ENCODE measurements at regions not wholly inside any gene's neighbourhood (a gene's known extent, or its start where the extent isn't known, plus 50 kb on each side); places are given as distances from the start of the nearest gene placed in this dataset.

DNA sequence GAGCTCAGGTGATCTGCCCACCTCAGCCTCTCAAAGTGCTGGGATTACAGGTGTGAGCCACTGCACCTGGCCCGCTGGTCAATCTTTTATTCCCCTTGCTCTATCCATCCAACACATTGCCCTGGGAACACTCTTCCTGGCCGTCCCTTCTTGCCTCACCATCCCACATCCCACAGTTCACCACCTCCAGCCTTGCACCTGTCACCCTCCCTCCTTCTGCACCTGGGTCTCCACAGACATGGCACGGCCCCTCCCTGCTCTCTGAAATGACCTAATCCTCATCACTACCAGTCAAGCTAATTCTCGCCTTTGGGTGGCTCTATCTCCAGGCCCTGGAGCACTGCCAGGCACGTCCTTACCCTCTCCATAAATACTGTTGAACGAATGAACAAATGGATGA, 116.9 kb upstream of the TEX51 start:
- peaks cover 4% of the 10 kb centered on the region for H3K36me3 Mint-ChIP-seq (ENCODE audit: low read depth, unreplicated experiment)
- no peak overlapping the region for H3K27ac Mint-ChIP-seq (ENCODE audit: unreplicated experiment)
- no peak overlapping the region for H3K4me3 Mint-ChIP-seq (ENCODE audit: unreplicated experiment)
- DNase-seq (ENCODE audit: low spot score): no peak
- TF ChIP-seq, protein P1, sequence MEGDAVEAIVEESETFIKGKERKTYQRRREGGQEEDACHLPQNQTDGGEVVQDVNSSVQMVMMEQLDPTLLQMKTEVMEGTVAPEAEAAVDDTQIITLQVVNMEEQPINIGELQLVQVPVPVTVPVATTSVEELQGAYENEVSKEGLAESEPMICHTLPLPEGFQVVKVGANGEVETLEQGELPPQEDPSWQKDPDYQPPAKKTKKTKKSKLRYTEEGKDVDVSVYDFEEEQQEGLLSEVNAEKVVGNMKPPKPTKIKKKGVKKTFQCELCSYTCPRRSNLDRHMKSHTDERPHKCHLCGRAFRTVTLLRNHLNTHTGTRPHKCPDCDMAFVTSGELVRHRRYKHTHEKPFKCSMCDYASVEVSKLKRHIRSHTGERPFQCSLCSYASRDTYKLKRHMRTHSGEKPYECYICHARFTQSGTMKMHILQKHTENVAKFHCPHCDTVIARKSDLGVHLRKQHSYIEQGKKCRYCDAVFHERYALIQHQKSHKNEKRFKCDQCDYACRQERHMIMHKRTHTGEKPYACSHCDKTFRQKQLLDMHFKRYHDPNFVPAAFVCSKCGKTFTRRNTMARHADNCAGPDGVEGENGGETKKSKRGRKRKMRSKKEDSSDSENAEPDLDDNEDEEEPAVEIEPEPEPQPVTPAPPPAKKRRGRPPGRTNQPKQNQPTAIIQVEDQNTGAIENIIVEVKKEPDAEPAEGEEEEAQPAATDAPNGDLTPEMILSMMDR (IDR thresholded peaks at IDR 0.05; ENCODE audit: unreplicated experiment): no peak
- H3K27me3 Mint-ChIP-seq (ENCODE audit: unreplicated experiment): peaks cover 4% of the 10 kb centered on the region
- no peaks in the 10 kb centered on the region for H3K4me1 Mint-ChIP-seq (ENCODE audit: unreplicated experiment)
- H3K9me3 Mint-ChIP-seq (ENCODE audit: unreplicated experiment): no peaks in the 10 kb centered on the region

DNA sequence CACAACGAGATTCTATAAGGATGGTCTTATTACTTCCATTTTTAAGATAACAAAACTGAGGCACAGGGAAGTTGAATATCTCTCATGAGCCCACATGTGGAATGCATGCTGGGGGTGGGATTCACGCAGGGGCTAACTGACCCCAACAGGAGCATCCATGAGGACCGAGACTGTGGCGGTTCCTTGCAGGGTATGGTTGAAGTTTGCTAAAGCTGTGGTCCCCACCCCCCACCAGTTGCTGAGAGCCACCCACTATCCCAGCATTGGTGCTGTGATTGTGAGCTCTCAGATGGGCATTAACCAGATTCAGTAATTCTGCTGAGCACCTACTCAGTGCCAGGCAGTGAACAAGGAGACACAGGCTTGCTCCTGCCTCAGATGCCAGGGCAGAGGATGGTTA, 116.0 kb upstream of the TEX51 start:
- peaks cover 4% of the 10 kb centered on the region for H3K36me3 Mint-ChIP-seq (ENCODE audit: low read depth, unreplicated experiment)
- TF ChIP-seq, protein P1 (IDR thresholded peaks at IDR 0.05; ENCODE audit: unreplicated experiment): no peak
- peaks cover 4% of the 10 kb centered on the region for H3K27me3 Mint-ChIP-seq (ENCODE audit: unreplicated experiment)
- H3K27ac Mint-ChIP-seq (ENCODE audit: unreplicated experiment): no peak overlapping the region
- no peaks in the 10 kb centered on the region for H3K4me1 Mint-ChIP-seq (ENCODE audit: unreplicated experiment)
- no peak overlapping the region for H3K4me3 Mint-ChIP-seq (ENCODE audit: unreplicated experiment)
- no peak for DNase-seq (ENCODE audit: low spot score)
- H3K9me3 Mint-ChIP-seq (ENCODE audit: unreplicated experiment): no peaks in the 10 kb centered on the region

DNA sequence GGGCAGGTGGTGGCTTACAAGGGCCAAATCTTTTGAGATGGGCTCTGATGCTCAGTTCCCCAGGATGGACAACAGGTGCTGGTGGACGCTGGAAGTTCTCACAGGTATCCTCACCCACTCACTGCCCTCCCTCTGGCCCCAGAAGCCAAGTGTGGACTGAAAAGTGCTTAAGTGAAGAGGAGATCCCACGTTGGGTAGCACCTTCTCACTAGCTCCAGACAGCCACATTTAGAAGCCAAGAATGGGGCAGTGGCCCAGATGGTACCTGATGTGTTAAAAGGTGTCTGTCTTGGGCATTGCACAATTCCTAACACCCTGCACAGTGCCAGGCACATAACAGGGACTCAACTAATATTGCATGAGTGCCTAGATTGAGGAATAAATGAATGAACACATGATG, 115.3 kb upstream of the TEX51 start:
- no peak for DNase-seq (ENCODE audit: low spot score)
- Mint-ChIP-seq H3K36me3 (ENCODE audit: low read depth, unreplicated experiment) (peaks cover 4% of the 10 kb centered on the region), H3K27ac (ENCODE audit: unreplicated experiment) (no peak overlapping the region), H3K4me1 (ENCODE audit: unreplicated experiment) (no peaks in the 10 kb centered on the region), H3K9me3 (ENCODE audit: unreplicated experiment) (no peaks in the 10 kb centered on the region), H3K27me3 (ENCODE audit: unreplicated experiment) (peaks cover 4% of the 10 kb centered on the region), H3K4me3 (ENCODE audit: unreplicated experiment) (no peak overlapping the region)
- TF ChIP-seq, protein P1 (IDR thresholded peaks at IDR 0.05; ENCODE audit: unreplicated experiment): no peak

DNA sequence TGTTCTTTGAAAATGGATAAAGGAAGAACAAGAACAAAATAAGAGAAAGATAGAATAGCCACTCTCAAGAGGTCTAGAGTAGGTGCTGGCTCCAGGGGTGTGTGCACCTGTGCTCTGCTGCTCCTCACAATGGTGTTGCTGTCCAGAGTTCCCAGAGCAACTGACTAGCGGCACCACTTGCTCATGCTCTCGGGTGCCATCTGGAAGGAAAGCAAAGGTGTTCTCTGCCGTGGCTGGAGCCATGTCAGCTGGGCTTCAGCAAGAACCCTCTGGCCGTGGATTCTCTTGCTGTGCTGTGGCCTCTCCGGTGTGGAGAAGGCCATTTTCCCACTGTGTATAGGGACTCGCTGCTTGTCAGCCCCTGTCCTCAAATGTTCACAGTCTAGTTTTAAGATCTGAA, 114.6 kb upstream of the TEX51 start:
- no peak overlapping the region for H3K4me3 Mint-ChIP-seq (ENCODE audit: unreplicated experiment)

DNA sequence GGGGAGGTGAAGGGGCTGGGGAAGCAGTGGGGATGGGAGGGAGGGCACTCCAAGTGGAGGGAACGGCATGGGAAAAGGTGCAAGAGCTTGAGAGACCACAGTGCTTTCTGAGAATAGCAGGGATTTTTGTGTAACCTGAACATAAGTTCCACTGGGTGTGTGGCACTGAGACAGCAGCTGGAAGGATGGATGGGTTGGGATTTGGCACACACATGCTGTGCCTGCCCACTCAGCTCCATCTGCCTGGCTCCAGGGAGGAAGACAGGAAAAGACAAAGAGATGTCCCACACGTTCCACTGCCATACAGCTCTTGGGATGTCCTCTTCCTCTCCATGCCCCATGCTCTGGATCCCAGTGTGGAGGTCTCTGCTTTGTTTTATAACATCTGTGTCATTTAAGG, 114.1 kb upstream of the TEX51 start:
- TF ChIP-seq, protein P1 (IDR thresholded peaks at IDR 0.05; ENCODE audit: unreplicated experiment): no peak
- H3K27ac Mint-ChIP-seq (ENCODE audit: unreplicated experiment): no peak overlapping the region
- no peak overlapping the region for H3K4me3 Mint-ChIP-seq (ENCODE audit: unreplicated experiment)
- H3K36me3 Mint-ChIP-seq (ENCODE audit: low read depth, unreplicated experiment): peaks cover 4% of the 10 kb centered on the region
- no peaks in the 10 kb centered on the region for H3K9me3 Mint-ChIP-seq (ENCODE audit: unreplicated experiment)
- H3K4me1 Mint-ChIP-seq (ENCODE audit: unreplicated experiment): no peaks in the 10 kb centered on the region
- DNase-seq (ENCODE audit: low spot score): no peak
- H3K27me3 Mint-ChIP-seq (ENCODE audit: unreplicated experiment): peaks cover 4% of the 10 kb centered on the region

More for the DNA sequence above, 114.6 kb upstream of the TEX51 start:
- peaks cover 4% of the 10 kb centered on the region for H3K36me3 Mint-ChIP-seq (ENCODE audit: low read depth, unreplicated experiment)
- no peak overlapping the region for H3K27ac Mint-ChIP-seq (ENCODE audit: unreplicated experiment)
- TF ChIP-seq, protein P1 (IDR thresholded peaks at IDR 0.05; ENCODE audit: unreplicated experiment): no peak
- no peaks in the 10 kb centered on the region for H3K4me1 Mint-ChIP-seq (ENCODE audit: unreplicated experiment)
- H3K9me3 Mint-ChIP-seq (ENCODE audit: unreplicated experiment): no peaks in the 10 kb centered on the region
- peaks cover 6% of the 10 kb centered on the region for H3K27me3 Mint-ChIP-seq (ENCODE audit: unreplicated experiment)
- no peak for DNase-seq (ENCODE audit: low spot score)
